HG03196 (cell line): ENCODE measurements at regions not wholly inside any gene's neighbourhood (a gene's known extent, or its start where the extent isn't known, plus 50 kb on each side); places are given as distances from the start of the nearest gene placed in this dataset.

Experiments used
- ATAC-seq: cut with Tn5 transposase; IDR thresholded peaks from one replicate; pipeline ENCODE4 v1.9.1; 2021; ENCODE audit not compliant: unreplicated experiment

DNA sequence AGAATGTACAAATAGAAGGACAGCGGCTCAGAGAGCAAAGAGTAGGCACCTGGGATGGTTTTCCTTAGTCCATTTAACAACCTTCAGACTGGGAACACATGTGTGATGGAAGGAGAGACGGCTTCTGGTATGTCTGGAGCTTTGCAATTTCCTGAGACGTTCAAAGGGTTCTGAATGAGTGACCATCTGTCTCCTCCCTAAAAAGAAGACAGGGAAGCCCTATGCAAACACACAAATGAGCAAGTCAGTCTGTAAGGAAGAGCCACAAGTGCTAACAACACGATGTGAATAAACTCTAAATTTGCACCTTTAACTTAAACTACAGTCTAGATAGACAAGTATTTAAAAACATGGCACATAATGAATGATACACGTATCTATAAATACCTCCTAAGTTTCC is 391.0 kb downstream of the ICE1 start:
- ATAC-seq = no peak

DNA sequence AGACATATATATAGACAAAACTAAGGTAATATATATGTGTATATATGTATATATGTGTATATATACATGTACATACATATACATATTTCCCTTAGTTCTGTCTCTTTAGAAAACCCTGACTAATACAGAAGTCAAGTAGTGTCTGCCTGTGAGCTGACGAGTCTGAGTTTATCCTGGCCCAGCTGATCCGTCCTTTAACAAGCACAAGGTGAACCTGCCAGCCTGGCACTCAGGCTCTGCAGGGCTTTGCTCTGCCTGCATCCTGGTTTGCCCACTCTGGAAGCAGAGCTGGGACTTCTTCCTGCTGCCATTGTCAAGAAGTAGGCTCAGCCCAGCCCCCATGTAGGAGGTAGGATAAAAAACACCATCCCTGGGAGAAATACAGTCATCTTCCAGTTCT is 388.0 kb downstream of the ICE1 start:
- no peak for ATAC-seq

DNA sequence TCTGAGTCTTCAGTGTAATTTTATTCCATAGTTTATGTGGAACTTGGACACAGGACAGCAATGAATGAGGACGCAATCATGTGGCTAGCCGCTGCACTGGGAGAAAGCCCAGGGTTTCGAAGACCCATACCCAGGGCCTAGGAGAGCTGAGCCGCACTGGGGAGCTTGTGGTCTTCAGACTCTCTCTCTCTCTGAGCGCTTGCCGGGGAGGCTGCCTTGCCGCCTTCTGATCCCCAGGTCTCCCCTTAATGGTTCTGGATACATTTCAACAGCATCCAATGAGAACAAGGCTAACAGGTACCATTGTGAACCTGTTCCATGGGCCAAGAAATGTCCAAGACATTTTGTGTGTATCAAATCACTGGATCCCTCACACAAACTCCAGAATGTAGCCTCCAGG is 383.4 kb downstream of the ICE1 start:
- no peak for ATAC-seq

DNA sequence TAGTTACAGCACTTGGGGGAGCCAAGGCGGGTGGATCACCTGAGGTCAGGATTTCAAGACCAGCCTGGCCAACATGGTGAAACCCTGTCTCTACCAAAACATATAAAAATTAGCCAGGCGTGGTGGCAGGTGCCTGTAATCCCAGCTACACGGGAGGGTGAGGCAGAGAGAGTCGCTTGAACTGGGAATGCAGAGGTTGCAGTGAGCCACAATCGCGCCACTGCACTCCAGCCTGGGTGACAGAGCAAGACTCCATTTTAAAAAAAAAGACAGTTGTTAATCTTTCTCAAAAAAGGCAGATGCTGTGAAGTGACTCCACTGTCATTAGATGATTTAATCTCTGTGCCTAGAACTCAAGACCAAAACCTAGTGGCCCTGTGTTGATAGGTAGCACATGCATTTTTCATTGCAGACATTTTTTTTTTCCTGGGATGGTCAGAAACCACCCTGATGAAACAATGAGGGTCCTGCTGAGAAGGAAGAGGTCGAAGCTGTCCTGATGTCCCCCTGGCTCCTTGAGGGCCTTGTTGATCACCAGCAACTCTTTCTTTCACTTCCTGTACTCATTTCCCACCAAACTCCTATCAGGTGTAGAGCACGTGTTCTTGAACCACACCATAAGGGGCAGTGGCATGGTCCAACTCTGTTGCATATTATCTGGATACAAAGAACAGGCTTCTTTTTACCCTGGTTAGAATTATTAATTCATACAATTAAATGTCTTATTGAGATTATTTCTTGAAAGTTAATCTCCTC is 382.2 kb downstream of the ICE1 start:
- ATAC-seq = no peak

DNA sequence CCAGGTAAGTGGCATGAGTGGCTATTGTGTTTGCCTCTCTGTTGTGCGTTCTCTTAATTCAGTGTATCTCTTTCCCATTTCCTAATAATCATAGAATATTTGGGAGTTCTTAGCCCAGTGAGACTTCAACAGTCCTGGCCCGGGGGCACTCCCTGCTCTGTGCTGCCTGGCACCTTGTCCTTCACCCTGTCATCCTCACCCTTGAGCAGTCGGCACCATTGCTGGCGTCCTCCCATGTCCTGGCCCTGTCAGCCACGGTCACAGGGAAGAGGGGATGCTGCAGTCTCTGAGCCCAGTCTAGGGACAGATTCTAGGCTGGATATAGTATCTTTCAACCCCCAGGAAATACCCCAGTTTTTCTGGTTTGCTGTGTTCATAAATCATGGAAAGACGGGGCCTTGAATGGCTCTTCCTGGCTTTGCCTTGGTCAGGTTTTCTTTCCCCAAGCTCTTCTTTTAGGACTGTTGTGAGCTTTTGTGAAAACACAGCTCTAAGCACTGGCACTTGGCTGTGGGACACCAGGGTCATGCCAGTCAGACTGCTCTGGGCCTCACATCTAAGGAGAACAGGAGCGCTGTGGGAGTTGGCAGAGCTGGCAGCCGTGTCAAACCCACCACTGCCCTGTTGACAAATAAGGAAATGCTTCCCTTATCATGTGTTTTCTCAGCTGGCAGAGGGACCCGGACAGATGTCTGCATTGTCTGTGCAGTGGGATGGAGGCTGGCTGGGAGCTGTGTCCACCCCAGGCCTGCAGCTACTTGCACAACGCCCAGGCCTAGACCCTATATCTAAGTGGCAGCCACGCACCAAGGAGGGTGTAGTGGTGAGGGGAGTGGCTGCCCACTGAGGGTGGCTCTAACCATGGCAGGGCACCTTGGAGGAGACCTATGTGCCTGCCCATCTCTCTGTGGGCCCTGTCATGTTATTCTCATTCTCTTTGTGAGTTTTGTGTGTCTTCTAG is 378.6 kb downstream of the ICE1 start:
- ATAC-seq = no peak

DNA sequence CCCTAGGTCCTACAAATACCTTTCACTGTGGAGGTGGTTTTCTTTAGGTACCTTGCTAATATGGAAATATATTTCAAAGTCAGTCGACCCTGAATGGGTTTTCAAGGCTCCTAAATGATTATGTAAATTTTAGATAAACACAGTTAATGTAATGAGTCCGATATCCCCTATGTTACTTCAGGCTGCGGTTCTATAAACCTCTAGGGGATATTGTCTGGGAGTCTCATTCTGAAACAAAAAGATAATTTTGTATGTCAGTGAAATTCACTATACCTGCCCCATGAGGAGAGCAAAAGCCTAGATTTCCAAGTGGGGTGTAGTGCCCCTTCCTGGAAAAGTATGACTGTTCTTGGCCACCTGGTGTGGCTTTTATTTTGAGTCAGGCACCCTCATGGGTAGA is 377.3 kb downstream of the ICE1 start:
- no peak for ATAC-seq

DNA sequence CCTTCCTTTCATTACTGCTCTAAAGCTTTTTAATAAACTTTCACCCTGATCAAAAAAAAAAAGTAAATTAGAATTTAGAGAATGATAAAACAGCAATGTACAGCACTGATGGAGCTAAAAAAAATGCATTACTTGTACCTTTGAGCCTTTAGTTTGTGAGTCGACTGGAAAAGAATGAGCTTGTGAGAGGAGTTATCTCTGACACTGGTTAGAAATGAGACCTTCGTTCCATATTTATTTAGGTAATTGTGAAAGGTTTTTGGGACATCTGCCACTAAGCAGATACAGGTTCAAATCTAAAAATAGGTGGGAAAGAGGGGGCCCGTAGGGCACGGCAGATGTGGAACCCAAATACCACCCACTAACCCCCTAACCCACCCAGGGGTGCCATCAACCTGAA is 376.8 kb downstream of the ICE1 start:
- no peak for ATAC-seq

- ATAC-seq = no peak
Measured at GRCh38 chr5:5798462-5798861, 376.0 kb downstream of the ICE1 start.

GRCh38 chr5:5798041-5798440 is 375.6 kb downstream of the ICE1 start:
- ATAC-seq = no peak

- ATAC-seq = no peak
Measured at GRCh38 chr5:5795074-5795771, 372.7 kb downstream of the ICE1 start.

DNA sequence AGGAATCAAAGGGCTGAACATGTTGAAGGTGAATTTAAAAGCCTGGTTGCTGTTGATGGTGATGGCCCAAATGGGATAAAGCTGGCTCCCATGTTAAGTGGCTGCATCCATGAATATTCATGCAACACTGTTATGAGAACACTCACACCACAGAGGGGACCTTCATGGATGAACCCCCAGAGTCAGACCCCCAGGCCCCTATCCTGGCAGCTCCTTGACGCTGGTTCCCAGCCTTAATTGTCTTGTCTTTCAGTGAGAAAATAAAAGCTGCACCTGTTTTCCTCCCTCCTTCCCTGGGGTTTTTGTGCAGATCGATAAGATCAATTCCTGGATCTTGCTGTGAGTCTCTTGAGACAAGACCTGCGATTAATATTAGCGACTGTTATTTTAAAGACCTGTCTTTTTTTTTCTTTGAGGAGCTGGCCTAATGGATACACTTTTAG is 371.7 kb downstream of the ICE1 start:
- no peak for ATAC-seq

DNA sequence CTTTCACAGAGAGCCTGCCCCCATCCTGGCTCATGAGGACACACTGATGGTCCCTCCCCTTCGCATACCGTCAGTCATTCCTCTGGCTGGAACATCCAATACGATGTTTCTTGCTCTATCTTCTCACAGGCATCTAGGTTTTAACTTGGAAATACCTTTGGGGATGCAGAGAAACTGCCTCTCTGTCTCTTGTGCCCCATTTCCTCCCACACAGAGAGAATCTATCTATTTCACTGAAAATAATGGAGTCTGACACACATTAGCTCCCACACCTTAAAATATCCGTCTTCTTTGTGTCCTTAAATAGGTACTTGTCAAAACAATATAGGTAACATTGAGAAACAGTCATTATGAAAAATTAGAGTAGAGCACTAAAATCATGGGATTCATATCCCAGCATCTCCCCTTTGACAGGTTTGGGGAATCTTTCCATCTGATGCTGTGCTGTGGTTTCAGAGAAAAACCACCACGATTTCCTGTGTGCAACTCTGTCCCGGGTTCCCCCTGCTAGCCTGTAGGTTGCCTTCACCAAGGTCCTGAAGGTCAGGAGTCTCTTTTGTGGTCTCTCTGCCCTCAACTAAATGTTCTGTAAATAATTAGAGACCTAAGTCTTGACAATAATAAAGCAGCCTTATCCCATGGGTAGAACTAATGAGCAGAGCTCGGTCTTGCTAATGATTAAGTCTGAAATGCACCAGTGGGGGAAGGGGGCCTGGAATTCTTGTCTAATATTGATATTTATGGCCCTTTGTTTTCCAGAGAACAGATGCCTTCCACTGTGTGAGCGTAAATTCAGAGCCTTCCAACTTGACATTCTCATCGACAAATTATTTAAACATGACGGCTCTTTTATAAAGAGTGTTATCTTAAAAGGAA is 371.0 kb downstream of the ICE1 start:
- ATAC-seq = no peak

GRCh38 chr5:5792106-5792505 is 369.6 kb downstream of the ICE1 start:
- ATAC-seq = no peak

GRCh38 chr5:5788793-5789192 is 366.3 kb downstream of the ICE1 start:
- ATAC-seq = no peak

DNA sequence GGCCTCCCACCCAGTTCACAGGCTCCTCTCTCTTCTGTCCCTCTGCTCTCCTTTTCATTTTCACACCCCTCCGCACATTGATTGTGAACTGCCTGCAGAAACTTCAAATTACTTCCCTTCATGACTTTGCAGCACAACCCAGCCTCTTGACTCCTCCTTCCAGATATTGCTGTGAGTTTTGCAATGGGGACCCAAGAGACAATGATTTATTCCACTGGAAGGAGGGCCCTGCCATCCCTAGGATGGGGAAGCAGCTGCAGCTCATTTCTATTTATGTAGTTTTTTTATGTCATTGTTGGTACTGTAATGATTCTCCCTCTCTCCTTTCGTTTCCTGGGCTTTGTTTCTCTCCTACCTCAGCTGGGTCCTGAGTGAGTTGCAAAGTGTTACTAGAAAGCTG is 364.9 kb downstream of the ICE1 start:
- no peak for ATAC-seq

DNA sequence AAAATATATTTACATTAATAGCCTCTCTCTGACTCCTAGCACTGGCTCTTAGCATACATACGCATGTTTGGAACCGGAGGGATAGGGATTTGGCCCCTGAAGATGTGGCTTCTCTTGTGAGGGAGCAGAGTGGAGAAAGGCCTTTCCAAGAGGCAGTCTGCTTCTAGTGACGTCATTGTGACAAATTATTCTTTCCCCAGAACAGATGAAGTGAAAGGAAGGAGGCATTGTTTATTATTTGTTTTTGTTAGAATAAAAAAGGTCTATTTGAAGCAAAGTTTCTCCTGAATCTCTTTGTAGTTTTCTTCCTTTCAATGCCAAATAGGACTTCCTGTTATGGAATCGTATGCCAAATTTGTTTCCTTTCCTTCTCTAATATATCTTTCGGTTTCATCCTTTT is 361.6 kb downstream of the ICE1 start:
- no peak for ATAC-seq

GRCh38 chr5:5783021-5783420 is 360.5 kb downstream of the ICE1 start:
- ATAC-seq = no peak

DNA sequence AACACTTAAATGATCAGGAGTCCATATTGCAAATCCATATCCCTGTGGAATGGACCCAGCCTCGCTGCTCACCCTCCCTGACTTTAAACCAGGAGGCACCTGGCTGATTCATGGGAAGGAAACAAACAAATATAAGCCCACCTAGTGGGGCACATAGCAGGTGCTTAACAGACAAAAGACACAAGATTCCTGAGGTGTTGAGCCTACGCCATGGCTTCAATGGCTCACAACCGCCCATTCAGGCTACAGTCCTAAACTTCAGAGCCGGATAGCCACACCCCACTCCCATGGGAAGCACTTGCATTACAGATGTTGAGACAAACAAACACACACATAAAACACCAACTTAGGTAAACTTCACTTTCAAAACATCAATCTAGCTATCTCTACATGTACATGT is 359.9 kb downstream of the ICE1 start:
- no peak for ATAC-seq

- no peak for ATAC-seq
Measured at GRCh38 chr5:5781335-5781734, 358.9 kb downstream of the ICE1 start.

GRCh38 chr5:5780253-5780652 is 357.8 kb downstream of the ICE1 start:
- ATAC-seq = no peak

DNA sequence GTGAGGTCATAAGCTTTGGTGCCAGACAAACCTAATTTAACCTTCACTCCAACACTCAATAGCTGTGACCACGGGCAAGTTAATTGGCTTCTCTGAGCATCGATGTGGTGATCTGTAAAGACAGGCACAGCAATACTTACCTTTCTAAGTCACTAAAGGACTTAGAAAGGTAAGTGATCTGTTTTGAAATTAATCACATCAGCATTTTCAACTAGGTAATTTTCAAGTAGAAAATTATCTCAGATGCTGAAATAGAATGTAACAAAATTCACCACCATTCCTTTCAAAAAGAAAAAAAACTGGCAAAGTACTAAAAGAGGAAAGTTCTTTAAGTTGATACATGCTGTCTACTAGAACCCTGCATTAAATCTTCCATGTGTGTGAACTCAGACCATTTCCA is 354.5 kb downstream of the ICE1 start:
- no peak for ATAC-seq
